Colonic mucosa (tissue), 4 donors: ENCODE measurements at regions not wholly inside any gene's neighbourhood (a gene's known extent, or its start where the extent isn't known, plus 50 kb on each side); places are given as distances from the start of the nearest gene placed in this dataset.

ENCODE experiments used
- DNase-seq: peaks from one replicate; pipeline ENCODE4 v3.0.0-alpha.2; 2020
- H3K27ac ChIP-seq: fragments of 200-600 bp; one replicate; pipeline ENCODE4 v1.8.0; 2021
- H3K27me3 ChIP-seq: fragments of 200-600 bp; one replicate; pipeline ENCODE4 v1.8.0; 2021
- H3K36me3 ChIP-seq: fragments of 200-600 bp; one replicate; pipeline ENCODE4 v1.8.0; 2021
- H3K4me1 ChIP-seq: fragments of 200-600 bp; one replicate; pipeline ENCODE4 v1.8.0; 2021; ENCODE audit warnings: mild to moderate bottlenecking
- H3K4me3 ChIP-seq: fragments of 200-600 bp; one replicate; pipeline ENCODE4 v1.8.0; 2021
- H3K9ac ChIP-seq, 2 donors: one replicate each; pipeline ENCODE4 v1.7.0; 2013; ENCODE audit warnings: control low read depth in 2 of 2, low read depth in 2 of 2, low read length in 2 of 2
- H3K9me3 ChIP-seq: fragments of 200-600 bp; one replicate; pipeline ENCODE4 v1.8.0; 2021
- intact Hi-C: fragments of 100-400 bp; cut with DNase I; formaldehyde crosslinking; loops from one replicate; pipeline ENCODE4 v1.14.1; 2022
- TF ChIP-seq, protein P1 (sequence below): fragments of 200-600 bp; IDR thresholded peaks from one replicate; pipeline ENCODE4 v1.8.0; 2022; ENCODE audit warnings: antibody characterized with exemption, mild to moderate bottlenecking
- donor health status: healthy.
- donor health status: DM: no; HTN: no; CAD: no.
- donor health status: DM: no; HTN: no; CAD: no.

DNA sequence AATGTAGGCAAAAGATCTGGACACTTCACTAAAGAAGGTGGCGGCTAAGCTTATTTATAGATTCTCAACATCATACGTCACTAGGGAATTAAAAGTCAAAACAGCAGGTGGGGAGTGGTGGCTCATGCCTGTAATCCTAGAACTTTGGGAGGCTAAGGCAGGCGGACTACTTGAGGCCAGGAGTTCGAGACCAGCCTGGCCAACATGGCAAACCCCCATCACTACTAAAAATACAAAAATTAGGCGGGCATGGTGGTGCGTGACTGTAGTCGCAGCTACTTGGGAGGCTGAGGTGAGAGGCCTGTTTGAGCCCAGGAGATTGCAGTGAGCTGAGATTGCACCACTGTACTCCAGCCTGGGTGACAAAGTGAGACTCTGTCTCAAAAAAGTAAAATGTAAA lies 74.6 kb downstream of the GPX5 start:
- DNase-seq = no peak
- no peaks in the 10 kb centered on the region for H3K4me1 ChIP-seq
- intact Hi-C loops = no loop called here
- no peak overlapping the region for H3K4me3 ChIP-seq
- H3K27me3 ChIP-seq = no peaks in the 10 kb centered on the region
- no peak overlapping the region for H3K9ac ChIP-seq
- no peaks in the 10 kb centered on the region for H3K9me3 ChIP-seq
- H3K27ac ChIP-seq = no peak overlapping the region
- TF ChIP-seq, protein P1, sequence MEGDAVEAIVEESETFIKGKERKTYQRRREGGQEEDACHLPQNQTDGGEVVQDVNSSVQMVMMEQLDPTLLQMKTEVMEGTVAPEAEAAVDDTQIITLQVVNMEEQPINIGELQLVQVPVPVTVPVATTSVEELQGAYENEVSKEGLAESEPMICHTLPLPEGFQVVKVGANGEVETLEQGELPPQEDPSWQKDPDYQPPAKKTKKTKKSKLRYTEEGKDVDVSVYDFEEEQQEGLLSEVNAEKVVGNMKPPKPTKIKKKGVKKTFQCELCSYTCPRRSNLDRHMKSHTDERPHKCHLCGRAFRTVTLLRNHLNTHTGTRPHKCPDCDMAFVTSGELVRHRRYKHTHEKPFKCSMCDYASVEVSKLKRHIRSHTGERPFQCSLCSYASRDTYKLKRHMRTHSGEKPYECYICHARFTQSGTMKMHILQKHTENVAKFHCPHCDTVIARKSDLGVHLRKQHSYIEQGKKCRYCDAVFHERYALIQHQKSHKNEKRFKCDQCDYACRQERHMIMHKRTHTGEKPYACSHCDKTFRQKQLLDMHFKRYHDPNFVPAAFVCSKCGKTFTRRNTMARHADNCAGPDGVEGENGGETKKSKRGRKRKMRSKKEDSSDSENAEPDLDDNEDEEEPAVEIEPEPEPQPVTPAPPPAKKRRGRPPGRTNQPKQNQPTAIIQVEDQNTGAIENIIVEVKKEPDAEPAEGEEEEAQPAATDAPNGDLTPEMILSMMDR = no peak
- H3K36me3 ChIP-seq = no peaks in the 10 kb centered on the region

DNA sequence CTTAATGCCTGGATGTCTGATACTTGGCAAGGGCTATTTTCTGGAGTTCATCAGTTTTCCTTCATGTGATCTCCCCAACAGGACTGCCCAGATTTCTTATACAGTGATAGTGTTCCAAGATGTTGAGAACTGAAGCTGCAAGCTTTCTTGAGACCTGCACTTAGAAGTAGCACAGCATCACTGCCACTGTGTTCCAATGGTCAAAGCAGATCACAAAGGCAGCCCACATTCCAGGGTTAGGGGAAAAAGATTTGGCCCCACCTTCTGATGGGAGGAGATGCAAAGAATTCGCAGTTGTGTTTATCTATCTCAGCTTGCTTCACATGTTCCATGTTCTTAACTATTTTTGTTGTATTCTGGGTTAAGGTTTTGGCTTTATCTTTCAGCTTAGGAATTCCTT lies 78.2 kb downstream of the GPX5 start:
- no peaks in the 10 kb centered on the region for H3K9me3 ChIP-seq
- H3K4me1 ChIP-seq = no peaks in the 10 kb centered on the region
- no peaks in the 10 kb centered on the region for H3K27me3 ChIP-seq
- H3K4me3 ChIP-seq = no peak overlapping the region
- TF ChIP-seq, protein P1 = no peak
- no peak overlapping the region for H3K9ac ChIP-seq
- no peaks in the 10 kb centered on the region for H3K36me3 ChIP-seq
- H3K27ac ChIP-seq = no peak overlapping the region
- DNase-seq = no peak
- intact Hi-C loops = no loop called here

DNA sequence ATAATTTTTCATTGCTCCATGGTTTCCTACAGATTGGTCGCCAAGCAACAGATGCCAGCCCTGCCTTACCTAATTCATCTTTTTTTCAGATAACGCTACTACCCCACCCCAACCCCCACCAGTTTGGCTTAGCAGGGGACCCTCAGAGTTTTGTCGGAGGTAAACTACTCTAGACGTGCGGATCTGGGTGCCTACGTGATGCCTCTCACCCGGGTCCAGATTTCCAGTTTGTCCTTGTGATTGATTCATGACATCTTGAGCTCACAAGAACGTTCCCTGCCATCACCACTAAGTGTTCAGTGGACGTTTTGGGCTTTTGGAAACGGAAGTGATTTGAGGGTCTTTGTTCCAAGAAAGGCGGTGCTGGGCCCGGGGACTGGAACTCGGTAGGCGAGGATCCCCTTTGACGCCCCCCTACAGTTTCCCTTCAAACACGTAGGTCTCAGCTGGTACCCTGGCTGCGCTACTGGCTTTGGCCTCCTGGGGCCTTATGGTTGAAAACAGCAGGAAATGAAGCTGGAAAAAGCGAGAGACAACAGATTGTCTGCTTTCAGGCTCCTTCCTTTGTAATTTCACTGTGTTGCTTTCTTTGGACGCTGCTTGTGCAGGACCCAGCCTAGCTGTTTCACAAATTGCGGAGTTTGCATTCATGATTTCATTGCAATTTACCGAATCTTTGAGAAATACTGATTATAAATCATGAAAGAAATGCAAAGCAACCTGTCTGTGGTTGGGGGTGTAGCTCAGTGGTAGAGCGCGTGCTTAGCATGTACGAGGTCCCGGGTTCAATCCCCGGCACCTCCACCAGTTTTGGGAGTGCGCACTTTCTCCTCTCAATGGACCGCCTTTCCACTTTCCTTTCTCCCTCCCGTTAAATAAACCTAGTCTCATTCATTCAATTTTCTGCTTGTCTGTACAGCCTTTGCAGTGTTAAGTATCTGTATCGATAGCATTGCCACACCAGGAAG lies 81.0 kb downstream of the GPX5 start:
- intact Hi-C loops = no loop called here
- no peak for DNase-seq
- no peaks in the 10 kb centered on the region for H3K4me1 ChIP-seq
- H3K36me3 ChIP-seq = no peaks in the 10 kb centered on the region
- H3K9me3 ChIP-seq = no peaks in the 10 kb centered on the region
- H3K27me3 ChIP-seq = no peaks in the 10 kb centered on the region
- no peak overlapping the region for H3K27ac ChIP-seq
- peak overlapping the region; percentile 7 for H3K4me3 ChIP-seq
- no peak overlapping the region for H3K9ac ChIP-seq
- TF ChIP-seq, protein P1 = no peak

DNA sequence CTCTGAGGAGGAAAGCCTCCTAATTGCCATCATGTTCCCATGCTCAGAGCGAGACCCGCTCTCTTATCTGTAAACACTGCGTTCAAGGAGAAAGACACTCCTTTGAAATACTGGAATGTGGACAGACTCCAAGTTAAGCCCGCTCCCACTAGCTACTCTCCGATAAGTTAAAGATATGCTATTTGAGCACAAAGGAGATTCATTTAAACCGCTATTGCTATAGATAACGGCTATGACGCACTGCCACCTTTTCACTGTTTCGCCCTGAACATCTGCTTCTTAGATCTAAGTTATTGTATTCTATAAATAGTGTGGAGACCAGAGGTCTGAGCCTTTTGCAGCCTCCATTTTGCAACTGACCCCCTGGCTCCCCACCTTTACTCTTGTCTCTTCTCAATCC lies 82.3 kb downstream of the GPX5 start:
- no peaks in the 10 kb centered on the region for H3K27me3 ChIP-seq
- no peak for DNase-seq
- intact Hi-C loops = no loop called here

DNA sequence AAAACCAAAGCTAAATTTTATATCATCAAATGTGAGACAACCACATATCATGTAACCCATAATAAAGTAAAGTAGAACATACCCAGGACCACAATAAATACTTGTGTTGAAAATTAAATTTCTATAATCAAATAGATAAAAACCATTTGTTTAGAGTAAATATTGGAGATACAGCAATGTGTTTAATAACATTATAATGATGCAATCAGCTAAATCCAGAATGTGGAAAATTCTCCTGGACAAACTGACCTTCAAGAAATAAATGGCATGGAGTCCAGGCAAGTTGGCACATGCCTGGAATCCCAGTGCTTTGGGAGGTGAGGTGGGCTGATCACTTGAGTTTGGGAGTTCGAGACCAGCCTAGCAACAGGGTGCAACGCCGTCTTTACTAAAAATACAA lies 84.0 kb downstream of the GPX5 start:
- no peak overlapping the region for H3K4me3 ChIP-seq
- no peaks in the 10 kb centered on the region for H3K27me3 ChIP-seq
- intact Hi-C loops = no loop called here
- no peak overlapping the region for H3K27ac ChIP-seq
- no peaks in the 10 kb centered on the region for H3K4me1 ChIP-seq
- DNase-seq = no peak
- TF ChIP-seq, protein P1 = no peak
- H3K9me3 ChIP-seq = no peaks in the 10 kb centered on the region
- no peaks in the 10 kb centered on the region for H3K36me3 ChIP-seq
- no peak overlapping the region for H3K9ac ChIP-seq

More for the DNA sequence above, 82.3 kb downstream of the GPX5 start:
- no peak overlapping the region for H3K27ac ChIP-seq
- H3K36me3 ChIP-seq = no peaks in the 10 kb centered on the region
- TF ChIP-seq, protein P1 = no peak
- no peak overlapping the region for H3K9ac ChIP-seq
- H3K9me3 ChIP-seq = no peaks in the 10 kb centered on the region
- H3K4me1 ChIP-seq = no peaks in the 10 kb centered on the region
- H3K4me3 ChIP-seq = no peak overlapping the region
